Activated T-helper 17 cell treated with anti-CD3 and anti-CD28 coated beads, Interleukin-2, amount 50 U/mL, for 72 hours (primary cell): ENCODE measurements at regions not wholly inside any gene's neighbourhood (a gene's known extent, or its start where the extent isn't known, plus 50 kb on each side); places are given as distances from the start of the nearest gene placed in this dataset.

Experiments
- ATAC-seq: fragments of 150-1000 bp; cut with Tn5 transposase; replicated peaks from 2 replicates; pipeline ENCODE4 v1.10.0; 2021; ENCODE audit warnings: mild to moderate bottlenecking, moderate library complexity
- H3K27ac Mint-ChIP-seq: one replicate; pipeline ENCODE4 v1.8.0; 2022; ENCODE audit warnings: mixed read lengths
- H3K27me3 Mint-ChIP-seq: one replicate; pipeline ENCODE4 v1.8.0; 2022; ENCODE audit warnings: mixed read lengths
- H3K36me3 Mint-ChIP-seq: one replicate; pipeline ENCODE4 v1.8.0; 2022; ENCODE audit warnings: low read depth, mild to moderate bottlenecking, mixed read lengths
- H3K4me1 Mint-ChIP-seq: one replicate; pipeline ENCODE4 v1.8.0; 2022; ENCODE audit warnings: mixed read lengths
- H3K4me3 Mint-ChIP-seq: one replicate; pipeline ENCODE4 v1.8.0; 2022; ENCODE audit warnings: mild to moderate bottlenecking, mixed read lengths
- H3K9me3 Mint-ChIP-seq: one replicate; pipeline ENCODE4 v1.8.0; 2022; ENCODE audit warnings: mixed read lengths

GRCh38 chr6:113805173-113805790 is 51.9 kb upstream of the MARCKS start:
- Mint-ChIP-seq H3K9me3 (no peaks in the 10 kb centered on the region), H3K36me3 (no peaks in the 10 kb centered on the region), H3K27me3 (no peaks in the 10 kb centered on the region), H3K27ac (no peak overlapping the region), H3K4me1 (peaks cover 5% of the 10 kb centered on the region), H3K4me3 (no peak overlapping the region)
- peak; percentile 85 for ATAC-seq

- no peaks in the 10 kb centered on the region for H3K36me3 Mint-ChIP-seq
- no peaks in the 10 kb centered on the region for H3K9me3 Mint-ChIP-seq
- H3K27ac Mint-ChIP-seq, result no peak overlapping the region
- no peaks in the 10 kb centered on the region for H3K27me3 Mint-ChIP-seq
- ATAC-seq, result no peak
- peaks cover 5% of the 10 kb centered on the region for H3K4me1 Mint-ChIP-seq
- H3K4me3 Mint-ChIP-seq, result no peak overlapping the region
Measured at GRCh38 chr6:113805811-113806495, 51.2 kb upstream of the MARCKS start.
